Mesothelial cell of epicardium (in vitro differentiated cells): ENCODE measurements at regions not wholly inside any gene's neighbourhood (a gene's known extent, or its start where the extent isn't known, plus 50 kb on each side); places are given as distances from the start of the nearest gene placed in this dataset.

ENCODE experiments used
- DNase-seq, 2 experiments: peaks; one replicate each; pipeline ENCODE4 v3.0.0; 2021; ENCODE audit warnings: low spot score in 2 of 2; ENCODE audit not compliant: unreplicated experiment in 2 of 2
- H3K27ac Mint-ChIP-seq: 2 replicates; pipeline ENCODE4 v1.8.0; 2021; ENCODE audit warnings: mixed read lengths
- H3K27me3 Mint-ChIP-seq: 2 replicates; pipeline ENCODE4 v1.8.0; 2021; ENCODE audit warnings: low read depth, mixed read lengths
- H3K36me3 Mint-ChIP-seq: 2 replicates; pipeline ENCODE4 v1.8.0; 2021; ENCODE audit warnings: mixed read lengths
- H3K4me1 Mint-ChIP-seq: 2 replicates; pipeline ENCODE4 v1.8.0; 2021; ENCODE audit warnings: mixed read lengths
- H3K4me3 Mint-ChIP-seq: 2 replicates; pipeline ENCODE4 v1.8.0; 2021; ENCODE audit warnings: mild to moderate bottlenecking, moderate library complexity, mixed read lengths
- H3K9me3 Mint-ChIP-seq: 2 replicates; pipeline ENCODE4 v1.8.0; 2021; ENCODE audit warnings: mixed read lengths
- CTCF ChIP-seq: fragments of 200-600 bp; sonication (generic); IDR thresholded peaks from one replicate; pipeline ENCODE4 v1.5.0; 2021; ENCODE audit warnings: antibody characterized with exemption; ENCODE audit not compliant: unreplicated experiment

DNA sequence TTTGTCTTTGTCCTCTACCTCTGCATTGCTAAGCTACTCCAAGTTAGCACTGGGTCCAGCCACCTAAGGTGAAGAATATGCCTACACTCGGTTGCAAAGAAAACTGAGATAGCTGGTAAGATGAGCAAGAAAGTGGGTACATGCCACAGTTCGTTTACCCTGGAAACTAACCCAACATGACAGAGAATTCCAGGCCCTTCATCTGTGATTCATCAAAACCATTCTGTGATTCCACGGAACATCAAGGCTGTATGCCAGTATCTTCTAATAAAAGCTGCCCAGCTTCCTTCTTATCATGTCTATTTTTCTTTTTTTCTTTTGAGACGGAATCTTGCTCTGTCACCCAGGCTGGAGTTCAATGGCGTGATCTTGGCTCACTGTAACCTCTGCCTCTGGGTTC is 58.7 kb upstream of the SPANXC start:
- Mint-ChIP-seq H3K36me3 (no peaks in the 10 kb centered on the region), H3K27ac (no peak overlapping the region), H3K4me1 (no peaks in the 10 kb centered on the region), H3K9me3 (peaks cover 16% of the 10 kb centered on the region), H3K4me3 (no peak overlapping the region), H3K27me3 (no peaks in the 10 kb centered on the region)
- TF ChIP-seq CTCF = no peak
- no peak for DNase-seq
